Astrocyte of the cerebellum (primary cell): ENCODE measurements at regions not wholly inside any gene's neighbourhood (a gene's known extent, or its start where the extent isn't known, plus 50 kb on each side); places are given as distances from the start of the nearest gene placed in this dataset.
"Not testable (repeated sequence)": the region's sequence is repeated elsewhere in the genome, so short reads cannot be mapped to it uniquely, and the experiment has no call there.

Experiments used
- DNase-seq: peaks from one replicate; pipeline ENCODE4 v3.0.0-alpha.2; 2011; ENCODE audit warnings: low read depth
- H3K4me3 ChIP-seq: 2 replicates; pipeline ENCODE4 v1.5.1; 2011; ENCODE audit warnings: mild to moderate bottlenecking, low read depth, low read length, moderate library complexity
- in situ Hi-C: cut with HindIII; loops from 2 replicates; pipeline ENCODE4 v1.10.0; 2017; ENCODE audit warnings: low sequenced_read_pairs
- TF ChIP-seq, protein P1 (sequence below): IDR thresholded peaks from 2 replicates; pipeline ENCODE4 v1.5.1; 2012; ENCODE audit warnings: low read length, low read depth, moderate library complexity, mild to moderate bottlenecking; ENCODE audit errors: missing control alignments

DNA sequence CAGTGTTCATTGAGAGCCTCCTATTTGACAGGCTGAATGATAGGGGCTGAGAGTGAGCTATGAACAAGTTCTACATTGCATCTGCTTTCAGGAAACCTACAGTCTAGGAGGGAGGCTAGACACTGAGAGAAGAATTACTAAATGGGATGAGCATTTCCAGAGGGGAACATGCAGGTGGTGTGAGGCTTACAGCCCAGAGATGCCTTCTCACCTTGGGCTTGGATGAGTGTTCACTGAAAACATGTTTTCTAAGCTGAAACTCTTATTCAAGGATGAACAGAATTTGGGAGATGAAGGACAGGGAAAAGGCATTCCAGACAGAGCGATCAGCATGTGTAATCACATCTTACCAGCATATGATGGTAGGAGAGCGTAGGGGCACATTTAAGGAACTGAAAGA lies 177.5 kb upstream of the E2F8 start:
- no peak for DNase-seq
- in situ Hi-C loops, result no loop called here
- TF ChIP-seq, protein P1, sequence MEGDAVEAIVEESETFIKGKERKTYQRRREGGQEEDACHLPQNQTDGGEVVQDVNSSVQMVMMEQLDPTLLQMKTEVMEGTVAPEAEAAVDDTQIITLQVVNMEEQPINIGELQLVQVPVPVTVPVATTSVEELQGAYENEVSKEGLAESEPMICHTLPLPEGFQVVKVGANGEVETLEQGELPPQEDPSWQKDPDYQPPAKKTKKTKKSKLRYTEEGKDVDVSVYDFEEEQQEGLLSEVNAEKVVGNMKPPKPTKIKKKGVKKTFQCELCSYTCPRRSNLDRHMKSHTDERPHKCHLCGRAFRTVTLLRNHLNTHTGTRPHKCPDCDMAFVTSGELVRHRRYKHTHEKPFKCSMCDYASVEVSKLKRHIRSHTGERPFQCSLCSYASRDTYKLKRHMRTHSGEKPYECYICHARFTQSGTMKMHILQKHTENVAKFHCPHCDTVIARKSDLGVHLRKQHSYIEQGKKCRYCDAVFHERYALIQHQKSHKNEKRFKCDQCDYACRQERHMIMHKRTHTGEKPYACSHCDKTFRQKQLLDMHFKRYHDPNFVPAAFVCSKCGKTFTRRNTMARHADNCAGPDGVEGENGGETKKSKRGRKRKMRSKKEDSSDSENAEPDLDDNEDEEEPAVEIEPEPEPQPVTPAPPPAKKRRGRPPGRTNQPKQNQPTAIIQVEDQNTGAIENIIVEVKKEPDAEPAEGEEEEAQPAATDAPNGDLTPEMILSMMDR, result no peak
- H3K4me3 ChIP-seq, result no peak overlapping the region

DNA sequence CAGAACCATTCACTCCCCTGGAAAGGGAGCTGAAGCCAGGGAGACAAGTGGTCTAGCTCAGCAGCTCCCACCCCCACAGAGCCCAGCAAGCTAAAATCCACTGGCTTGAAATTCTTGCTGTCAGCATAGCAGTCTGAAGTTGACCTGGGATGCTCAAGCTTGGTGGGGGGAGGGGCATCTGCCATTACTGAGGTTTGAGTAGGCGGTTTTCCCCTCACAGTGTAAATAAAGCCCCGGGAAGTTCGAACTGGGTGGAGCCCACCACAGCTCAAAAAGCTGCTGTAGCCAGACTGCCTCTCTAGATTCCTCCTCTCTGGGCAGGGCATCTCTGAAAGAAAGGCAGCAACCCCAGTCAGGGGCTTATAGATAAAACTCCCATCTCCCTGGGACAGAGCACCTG lies 171.3 kb upstream of the E2F8 start:
- DNase-seq, in situ Hi-C loops, H3K4me3 ChIP-seq: not testable (repeated sequence)

DNA sequence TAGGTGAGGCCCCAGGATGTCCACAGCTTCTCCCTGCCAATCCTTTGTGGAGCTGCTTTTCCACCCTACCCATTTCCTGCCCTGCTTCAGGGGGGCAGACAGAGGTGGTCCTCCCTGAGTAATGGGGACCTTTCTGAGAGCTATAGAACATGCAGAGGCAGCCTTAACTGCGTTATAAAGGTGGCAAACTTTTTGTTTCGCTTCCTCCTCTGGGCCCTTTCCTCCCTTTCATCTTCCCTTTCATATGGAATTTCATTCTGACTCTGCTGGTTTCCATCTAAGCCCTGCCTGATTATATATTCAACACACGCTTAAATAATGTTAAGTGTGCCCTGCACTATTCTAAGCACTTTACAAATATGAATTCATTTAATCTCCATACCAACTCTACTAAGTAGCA lies 169.3 kb upstream of the E2F8 start:
- no peak overlapping the region for H3K4me3 ChIP-seq
- no peak for DNase-seq
- TF ChIP-seq, protein P1, result no peak
- in situ Hi-C loops, result no loop called here

DNA sequence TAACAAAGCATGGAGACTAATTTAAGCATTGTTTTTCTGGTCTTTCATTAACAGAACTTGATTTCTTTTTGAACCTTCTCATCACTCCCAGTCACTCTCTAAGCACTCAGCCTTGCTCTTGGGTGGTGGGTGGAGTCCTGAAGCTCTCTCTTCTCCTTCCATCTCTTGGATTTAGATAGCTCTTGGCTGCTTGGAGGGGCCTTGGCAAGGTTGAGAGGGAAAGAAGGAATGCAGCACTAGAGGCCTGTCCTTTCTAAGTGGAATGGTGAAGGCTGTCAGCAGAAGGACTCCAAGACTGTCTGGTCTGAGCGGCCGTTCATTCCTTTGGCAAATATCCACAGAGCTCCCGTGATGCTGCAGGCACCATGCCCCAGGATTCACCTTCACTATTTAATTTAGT lies 168.6 kb upstream of the E2F8 start:
- in situ Hi-C loops, result no loop called here
- DNase-seq, result no peak
- no peak overlapping the region for H3K4me3 ChIP-seq
- TF ChIP-seq, protein P1, result no peak

DNA sequence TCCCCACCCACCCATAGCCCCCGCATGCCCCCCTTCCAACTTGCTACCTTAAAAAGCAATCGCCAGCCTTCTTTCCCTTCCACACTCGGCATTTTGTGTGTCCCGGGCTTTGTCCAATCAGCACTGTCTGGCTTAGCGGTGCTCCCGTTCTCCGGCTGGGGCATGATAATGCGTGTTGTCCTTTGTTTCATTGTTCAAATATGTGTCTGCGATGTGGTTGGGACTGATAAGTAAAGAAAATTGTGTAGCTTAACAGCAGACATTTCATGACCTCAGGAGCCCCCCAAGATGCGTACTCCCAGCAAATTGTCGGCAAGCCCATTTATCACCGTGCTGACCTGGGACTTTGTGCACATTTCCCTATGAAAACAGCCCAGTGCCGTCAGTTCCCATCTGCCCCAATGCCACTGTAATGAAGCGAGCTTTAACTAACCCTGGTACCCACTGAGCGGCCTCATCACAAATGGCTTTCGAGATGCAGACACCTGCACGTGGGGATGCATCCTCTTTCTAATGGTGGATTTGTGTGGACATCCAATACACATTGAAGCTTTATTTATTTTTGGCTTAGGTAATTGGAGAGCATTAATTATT lies 167.0 kb upstream of the E2F8 start:
- in situ Hi-C loops, result no loop called here
- TF ChIP-seq, protein P1, result no peak
- H3K4me3 ChIP-seq, result no peak overlapping the region
- no peak for DNase-seq

DNA sequence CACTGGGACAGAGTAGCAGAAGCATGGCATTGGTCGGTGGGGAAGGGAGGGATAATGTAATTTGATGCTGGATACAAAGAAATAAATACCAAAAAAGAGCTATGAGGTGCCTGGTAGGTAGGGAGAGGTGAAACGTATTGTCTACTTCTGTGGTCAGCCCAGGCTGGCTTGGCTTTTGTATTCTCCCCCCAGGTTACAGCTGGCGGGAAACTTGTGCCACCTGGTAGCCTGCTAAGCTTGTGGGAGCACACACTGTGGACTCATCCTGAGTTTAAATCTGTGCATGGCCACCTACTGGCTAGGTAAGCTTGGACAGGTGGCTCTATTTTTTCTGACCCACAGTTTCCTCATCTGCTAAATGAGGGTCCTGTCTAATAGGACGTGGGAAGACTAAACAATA lies 165.2 kb upstream of the E2F8 start:
- in situ Hi-C loops, result no loop called here
- no peak overlapping the region for H3K4me3 ChIP-seq
- TF ChIP-seq, protein P1, result no peak
- DNase-seq, result no peak

DNA sequence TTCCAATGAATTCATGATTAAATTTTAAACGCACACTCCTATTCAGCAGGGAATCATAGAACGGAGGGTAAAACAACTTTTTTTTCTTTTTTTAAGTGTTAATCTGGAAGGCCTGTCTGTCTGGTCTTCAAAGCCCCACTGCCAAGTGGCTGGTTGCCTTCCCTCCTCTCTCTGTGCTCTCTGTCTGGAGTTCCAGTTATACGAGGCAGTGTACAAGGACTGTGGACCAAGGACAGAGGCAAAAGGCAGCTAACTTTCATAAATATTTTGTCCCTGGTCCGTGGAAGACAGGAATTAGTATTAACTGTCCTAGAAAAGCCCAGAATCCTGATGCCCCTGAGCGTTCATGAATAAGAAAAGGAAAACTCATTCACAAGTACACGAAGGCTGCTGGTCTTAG lies 164.0 kb upstream of the E2F8 start:
- TF ChIP-seq, protein P1, result no peak
- no peak overlapping the region for H3K4me3 ChIP-seq
- in situ Hi-C loops, result no loop called here

More for the DNA sequence above, 164.0 kb upstream of the E2F8 start:
- no peak for DNase-seq
